ENCODE measurements at regions not wholly inside any gene's neighbourhood (a gene's known extent, or its start where the extent isn't known, plus 50 kb on each side); places are given as distances from the start of the nearest gene placed in this dataset.

- peak; percentile 25 for DNase-seq
Measured at GRCh38 chr5:179427032-179427675, 81.9 kb upstream of the ADAMTS2 start.

GRCh38 chr5:179422908-179423481, 77.7 kb upstream of the ADAMTS2 start:
- DNase-seq = peak; percentile 36

DNA sequence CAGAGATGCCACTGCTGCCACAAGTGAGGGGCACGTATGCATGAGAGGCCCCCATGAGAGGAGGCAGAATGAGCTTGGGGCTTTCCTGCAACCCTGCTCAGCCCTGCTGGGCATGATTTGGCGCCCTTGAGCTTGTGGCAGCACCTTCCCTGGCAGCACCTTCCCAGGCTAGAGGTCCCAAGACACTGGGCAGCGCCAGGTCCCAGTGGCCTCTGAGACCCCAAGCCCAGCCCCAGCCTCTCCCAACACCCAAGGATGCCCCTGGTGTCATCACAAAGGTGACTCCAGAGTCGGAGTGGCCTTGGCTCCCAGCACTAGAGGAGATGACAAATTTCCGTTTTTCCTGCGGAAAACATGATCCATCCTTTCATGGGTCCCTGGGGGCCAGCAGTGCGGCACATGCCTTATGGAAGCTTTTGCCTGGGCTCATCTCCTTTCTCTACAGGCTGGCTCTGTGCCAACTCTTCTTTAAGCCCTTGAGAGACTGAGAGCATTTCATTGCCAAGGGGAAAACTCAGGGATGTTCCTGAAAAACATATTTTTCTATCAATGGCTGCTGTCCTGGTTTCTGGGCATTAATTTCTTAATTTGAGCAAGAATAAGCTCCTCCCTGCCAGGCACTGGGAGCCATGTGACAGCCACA, 77.1 kb upstream of the ADAMTS2 start:
- DNase-seq = peak; percentile 16

GRCh38 chr5:179421144-179421901, 76.1 kb upstream of the ADAMTS2 start:
- DNase-seq = no peak

- DNase-seq = peak; percentile 38
Measured at GRCh38 chr5:179420476-179420875, 75.2 kb upstream of the ADAMTS2 start.

DNA sequence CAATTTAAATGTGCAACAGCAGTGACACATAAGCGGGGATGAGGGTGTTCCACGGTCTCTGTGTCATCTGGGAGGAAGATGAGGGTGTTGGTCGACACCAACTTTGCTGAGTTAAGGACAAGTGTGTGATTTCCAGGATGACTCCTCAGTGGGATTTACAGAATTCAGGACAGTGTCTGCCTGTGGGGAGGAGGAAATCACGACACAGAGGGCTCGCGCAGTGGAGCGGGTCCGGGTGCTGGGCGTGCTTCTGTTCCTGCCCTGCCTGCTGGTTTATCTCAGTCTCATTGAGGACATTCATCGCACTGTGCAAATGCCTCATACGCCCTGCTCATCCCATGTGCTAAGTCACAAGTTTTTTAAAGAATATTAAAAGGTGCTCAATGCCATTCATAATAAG, 73.7 kb upstream of the ADAMTS2 start:
- DNase-seq = peak; percentile 37

DNA sequence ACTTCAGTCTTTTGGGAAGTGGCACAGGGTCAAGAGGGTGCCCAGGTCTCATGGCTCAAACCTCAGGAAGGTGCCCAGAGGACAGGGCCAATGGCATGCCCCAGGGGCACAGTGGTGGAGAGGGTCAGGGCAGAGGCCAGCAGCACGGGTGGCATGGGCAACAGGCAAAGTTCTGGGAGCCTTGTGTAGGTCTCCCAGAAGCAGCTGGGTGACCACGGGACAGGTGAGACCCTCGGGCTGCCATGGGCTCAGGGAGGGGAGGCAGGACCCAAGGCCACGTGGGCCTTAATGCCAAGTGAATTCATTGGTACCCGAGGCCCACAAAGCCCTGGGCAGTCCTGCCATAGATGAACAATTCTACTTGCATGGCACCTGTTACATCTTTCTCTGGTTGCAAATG, 72.4 kb upstream of the ADAMTS2 start:
- DNase-seq = peak; percentile 37

- peak; percentile 42 for DNase-seq
Measured at GRCh38 chr5:179417016-179417415, 71.8 kb upstream of the ADAMTS2 start.

DNA sequence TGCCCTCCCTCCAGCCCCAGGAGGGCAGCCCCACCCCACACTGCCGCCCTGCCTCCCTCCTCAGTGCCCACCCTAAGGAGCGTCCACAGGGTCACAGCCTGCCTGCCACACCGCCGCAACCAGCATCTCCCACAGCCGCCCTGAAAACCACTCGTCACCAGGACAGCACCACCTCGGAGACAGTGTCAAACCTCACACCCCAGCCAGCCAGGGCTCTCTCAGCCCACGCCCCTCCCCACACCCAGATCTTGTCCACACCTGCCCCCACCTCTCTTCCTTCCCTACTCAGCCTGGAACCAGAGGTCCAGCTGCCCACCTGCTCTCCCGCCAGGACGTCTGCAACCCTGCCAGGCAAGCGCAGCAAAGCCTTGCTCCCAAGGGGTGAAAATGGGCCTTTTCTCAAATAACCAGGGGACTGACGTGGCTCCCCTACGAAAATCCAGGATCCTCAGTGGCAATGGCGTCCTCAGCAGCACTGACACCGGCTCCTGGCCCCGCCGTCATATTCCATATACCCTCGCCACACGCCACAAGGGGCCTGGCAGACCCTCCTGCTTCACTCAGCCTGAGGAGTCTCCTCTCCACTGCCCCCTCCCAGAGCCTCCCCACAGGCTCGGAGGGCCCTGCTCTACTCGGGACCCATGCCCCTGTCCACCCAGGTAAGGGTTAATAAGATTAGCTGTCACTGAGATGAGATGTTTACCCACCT, 71.0 kb upstream of the ADAMTS2 start:
- peak; percentile 41 for DNase-seq

DNA sequence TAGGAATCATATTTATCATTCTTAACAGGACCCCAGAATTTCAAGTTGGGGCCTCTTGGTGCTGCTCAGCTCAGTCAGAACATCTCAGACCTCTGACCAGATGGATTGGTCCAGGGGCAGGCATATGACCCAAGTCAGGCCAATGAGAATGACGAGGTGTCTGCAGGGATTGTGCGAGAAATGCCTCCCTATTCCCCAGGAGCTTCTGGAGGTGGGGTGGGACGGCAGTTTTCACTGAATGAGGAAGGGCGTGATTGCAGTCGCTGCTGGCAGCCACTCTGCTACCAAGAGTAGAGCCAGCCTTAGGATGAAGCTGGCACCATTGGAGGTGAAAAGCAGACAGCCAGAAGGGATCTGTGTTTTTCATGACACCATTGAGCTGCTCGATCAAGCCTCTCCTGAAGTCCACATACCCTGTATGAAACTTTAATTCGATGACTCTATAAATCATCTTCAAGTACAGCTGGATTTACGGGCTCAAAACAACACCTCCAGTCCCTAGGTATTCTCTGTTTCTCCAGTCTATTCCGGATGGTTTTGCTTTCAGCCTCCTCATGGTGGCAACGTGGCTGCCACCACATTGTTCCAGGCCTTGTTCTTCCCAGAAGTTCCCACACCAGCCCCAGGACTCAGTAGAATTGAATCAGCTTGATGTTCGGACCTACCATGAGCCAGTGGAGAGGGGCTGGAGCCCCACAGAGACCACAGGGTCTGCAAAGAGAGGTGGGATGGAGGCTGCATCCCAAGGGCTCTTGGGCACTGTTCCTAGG, 70.2 kb upstream of the ADAMTS2 start:
- DNase-seq = peak; percentile 28

DNA sequence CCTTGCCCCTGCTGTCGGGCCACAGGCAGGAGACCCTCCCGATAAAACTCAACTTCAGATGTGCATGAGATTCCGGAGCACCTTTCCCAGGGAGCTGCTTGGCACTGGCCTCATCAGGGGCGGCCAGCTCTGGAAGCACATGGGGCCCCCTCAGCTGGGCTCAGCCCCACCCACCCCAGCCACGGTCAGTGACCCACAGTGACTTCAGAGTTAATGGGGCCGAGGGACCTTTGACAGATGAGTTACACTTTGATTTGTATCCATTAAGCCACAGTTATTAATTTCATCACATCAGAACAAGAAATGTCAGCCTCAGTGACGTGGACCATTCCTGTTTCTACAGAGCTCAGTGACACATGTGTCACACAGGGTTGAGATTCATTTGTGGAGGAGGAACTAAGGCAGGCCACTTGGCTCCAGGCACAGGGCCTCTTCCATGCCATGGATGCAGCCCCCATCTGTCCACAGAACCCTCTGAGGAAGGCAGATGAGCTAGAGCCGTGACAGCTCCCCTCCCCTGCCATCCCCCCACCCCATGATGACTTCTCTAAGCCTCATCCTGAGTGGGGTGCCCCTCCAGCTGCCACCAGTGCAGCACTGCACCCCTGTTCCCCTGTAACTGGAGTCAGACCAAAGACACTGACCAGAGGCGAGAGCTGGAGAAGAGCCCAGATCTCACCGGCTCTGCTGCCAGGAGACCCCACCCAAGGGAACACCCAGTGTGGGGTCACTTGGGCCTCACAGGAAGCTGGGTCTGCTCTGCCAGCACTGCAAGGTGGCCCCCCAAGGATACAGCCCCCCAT, 69.4 kb upstream of the ADAMTS2 start:
- DNase-seq = peak; percentile 27

DNA sequence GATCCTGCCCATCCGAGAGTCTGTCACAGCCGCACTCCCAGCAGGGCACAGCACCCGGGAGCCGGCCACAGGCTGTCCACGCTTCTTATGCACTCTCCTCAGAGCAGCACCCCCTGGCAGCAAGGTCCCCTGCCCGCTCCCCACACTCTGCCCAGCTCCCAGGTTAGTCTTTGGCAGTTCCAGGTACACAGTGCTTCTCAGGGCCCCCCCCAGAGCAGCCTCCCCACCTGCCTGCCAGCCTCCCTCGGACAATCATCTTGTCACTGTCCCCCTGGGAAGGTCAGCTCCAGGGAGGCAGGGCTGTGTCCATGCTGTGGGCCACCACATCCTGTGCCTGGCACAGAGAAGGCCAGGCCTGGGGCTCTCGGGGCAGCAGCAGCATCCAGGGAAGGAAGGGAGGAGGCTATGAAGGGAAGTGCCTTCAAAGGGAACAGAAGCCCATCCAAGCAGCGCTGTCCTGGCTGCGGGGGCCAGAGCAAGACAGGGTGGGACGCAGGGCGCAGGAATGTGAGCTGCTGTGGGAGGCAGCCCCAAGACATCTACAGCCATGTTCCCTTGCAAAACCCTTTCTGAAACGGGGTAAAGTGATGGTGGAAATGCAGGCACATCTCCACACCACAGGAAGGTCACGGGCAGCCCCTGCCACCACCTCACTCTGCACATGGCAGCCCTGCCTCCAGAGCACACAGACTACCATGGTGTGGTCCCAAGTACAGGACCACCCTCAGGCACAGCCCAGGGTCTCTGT, 68.6 kb upstream of the ADAMTS2 start:
- peak; percentile 40 for DNase-seq

DNA sequence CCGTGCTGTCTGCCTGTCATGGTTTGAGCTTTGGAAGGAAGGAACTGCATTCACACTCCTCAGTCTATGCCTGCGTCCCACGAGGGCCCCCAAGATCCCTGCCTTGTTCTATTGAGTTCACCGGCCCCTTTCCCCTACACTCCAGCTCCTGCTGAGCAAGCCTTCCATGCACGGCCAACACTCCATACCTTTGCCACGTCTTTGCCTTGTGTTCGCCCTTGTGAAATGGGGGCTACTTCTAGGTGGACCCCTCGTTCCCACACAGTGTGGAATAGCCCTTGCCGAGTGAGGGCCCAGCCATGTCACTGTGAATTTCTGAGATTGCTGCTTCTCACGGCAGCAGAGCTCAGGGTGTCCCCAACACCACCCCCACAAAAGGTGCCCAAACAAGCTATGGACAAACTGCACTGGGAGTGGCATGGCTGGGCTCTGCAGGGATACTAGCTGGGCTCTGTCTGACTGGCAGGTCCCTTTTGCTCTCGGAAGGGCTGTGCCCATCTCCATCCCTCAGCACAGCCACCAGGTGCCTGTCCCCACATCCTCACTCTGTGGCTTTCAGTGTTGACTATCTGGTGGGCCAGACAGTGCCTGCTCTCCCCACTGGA, 67.9 kb upstream of the ADAMTS2 start:
- peak; percentile 19 for DNase-seq

GRCh38 chr5:179411161-179411841, 66.0 kb upstream of the ADAMTS2 start:
- peak; percentile 38 for DNase-seq

DNA sequence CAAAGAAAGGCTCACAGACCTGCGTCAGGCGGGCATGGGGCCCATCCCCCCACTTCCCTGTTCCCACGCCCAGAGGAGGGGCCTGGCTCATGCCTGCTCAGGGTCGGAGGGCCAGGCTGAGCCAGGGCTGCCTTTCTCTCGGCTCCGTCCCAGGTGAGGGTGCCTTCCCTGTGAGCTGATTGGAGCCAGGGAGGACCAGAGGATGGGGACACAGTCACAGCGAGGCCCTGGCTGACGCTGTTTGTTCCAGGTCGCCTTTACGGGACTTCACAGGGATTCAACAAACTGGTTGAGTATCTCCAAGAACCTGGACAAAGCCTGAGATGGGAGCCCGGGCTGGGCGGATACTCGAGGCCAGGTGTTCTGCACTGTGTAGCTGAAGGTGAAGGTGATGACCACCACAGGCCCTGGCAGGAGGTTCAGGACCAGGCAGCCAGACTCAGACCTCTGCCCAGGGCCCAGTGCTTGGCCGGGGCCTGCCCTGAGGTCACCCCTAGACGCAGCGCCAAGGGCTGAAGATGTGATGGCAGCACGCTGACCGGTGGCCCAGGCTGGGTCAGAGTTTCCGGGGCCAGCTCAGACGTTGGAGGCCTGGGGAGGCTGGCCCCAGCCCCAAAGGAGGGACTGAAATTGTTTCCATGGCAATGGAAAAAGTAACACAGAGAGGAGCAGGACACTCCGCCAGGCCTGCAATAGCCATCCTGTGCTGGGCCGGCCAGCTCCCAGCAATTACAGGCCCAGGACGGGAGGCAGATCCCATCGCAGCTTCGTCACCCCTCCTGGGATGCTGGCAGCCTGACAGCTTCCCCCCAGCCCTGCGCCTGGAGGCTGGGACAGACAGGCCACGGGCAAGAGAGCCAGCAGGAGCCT, 65.3 kb upstream of the ADAMTS2 start:
- DNase-seq = peak; percentile 44

DNA sequence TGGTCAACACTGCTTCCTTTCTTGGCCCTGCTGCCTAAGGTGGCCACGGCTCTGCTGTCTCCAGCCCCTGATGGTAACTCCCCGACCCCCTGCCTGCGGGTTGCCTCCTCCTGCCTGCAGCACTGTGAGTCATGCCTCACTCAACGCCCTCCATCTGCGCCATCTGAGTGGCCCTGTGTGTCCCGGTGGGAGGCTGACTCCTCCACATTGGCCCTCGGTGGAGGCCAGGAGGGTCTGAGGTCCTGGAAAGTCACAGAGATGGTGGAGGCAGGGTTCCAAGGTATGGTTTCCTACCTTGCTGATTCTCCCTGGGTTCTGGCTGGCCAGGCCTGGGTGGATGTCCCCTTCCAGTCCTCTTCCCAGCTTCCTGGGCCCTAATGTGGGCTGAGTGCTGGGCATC, 64.5 kb upstream of the ADAMTS2 start:
- DNase-seq = peak; percentile 35

- no peak for DNase-seq
Measured at GRCh38 chr5:179408611-179409010, 63.4 kb upstream of the ADAMTS2 start.

All from islet precursor cell (in vitro differentiated cells).